HG03196 (cell line): ENCODE measurements at regions not wholly inside any gene's neighbourhood (a gene's known extent, or its start where the extent isn't known, plus 50 kb on each side); places are given as distances from the start of the nearest gene placed in this dataset.
"Not testable (repeated sequence)": the region's sequence is repeated elsewhere in the genome, so short reads cannot be mapped to it uniquely, and the experiment has no call there.

Source experiments
- ATAC-seq: cut with Tn5 transposase; IDR thresholded peaks from one replicate; pipeline ENCODE4 v1.9.1; 2021; ENCODE audit not compliant: unreplicated experiment

GRCh38 chr20:41733151-41733550 lies 115.0 kb upstream of the CHD6 start:
- ATAC-seq, result no peak

DNA sequence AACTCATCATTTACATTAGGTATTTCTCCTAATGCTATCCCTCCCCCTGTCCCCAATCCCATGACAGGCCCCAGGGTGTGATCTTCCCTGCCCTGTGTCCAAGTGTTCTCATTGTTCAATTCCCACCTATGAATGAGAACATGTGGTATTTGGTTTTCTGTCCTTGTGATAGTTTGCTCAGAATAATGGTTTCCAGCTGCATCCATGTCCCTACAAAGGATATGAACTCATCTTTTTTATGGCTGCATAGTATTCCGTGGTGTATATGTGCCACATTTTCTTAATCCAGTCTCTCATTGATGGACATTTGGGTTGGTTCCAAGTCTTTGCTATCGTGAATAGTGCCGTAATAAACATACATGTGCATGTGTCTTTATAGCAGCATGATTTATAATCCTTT lies 113.0 kb upstream of the CHD6 start:
- not testable (repeated sequence) for ATAC-seq

- not testable (repeated sequence) for ATAC-seq
These were observed 109.5 kb upstream of the CHD6 start for GRCh38 chr20:41727681-41728080.

DNA sequence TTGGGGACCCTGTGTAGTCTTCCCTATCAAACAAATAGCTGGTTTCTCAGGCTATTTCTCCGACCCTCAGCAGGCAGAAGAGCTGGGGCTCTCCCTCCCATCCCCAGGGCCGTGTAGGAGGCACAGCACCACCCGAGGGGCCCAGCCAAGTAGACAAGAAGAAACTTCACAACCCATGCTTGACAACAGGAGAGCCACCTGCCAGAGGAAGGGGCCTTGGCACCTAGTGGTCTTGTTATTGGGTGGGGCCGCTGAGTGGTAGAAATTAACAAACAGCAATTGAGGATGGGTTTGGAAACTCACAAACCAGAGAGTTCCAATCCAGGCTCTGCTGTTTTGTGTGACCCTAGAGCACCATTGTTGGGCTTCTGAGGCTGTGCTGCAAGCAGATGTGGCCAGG lies 108.5 kb upstream of the CHD6 start:
- no peak for ATAC-seq

DNA sequence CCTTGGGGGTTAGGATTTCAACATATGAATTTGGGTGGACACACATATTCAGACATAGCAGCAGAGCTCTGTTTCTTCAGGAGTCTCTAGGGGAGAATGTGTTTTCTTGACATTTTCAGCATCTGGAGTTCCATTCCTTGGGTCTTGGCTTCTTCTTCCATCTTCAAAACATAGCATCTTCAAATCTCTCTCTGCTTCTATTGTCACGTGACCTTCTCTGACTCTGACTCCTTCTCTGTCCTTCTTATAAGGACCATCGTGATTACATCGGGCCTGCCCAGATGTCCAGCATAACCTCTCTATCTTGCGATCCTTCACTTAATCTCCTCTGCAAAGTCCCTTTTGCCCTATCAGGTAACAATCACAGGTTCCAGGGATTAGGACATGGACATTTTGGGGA lies 101.0 kb upstream of the CHD6 start:
- no peak for ATAC-seq

DNA sequence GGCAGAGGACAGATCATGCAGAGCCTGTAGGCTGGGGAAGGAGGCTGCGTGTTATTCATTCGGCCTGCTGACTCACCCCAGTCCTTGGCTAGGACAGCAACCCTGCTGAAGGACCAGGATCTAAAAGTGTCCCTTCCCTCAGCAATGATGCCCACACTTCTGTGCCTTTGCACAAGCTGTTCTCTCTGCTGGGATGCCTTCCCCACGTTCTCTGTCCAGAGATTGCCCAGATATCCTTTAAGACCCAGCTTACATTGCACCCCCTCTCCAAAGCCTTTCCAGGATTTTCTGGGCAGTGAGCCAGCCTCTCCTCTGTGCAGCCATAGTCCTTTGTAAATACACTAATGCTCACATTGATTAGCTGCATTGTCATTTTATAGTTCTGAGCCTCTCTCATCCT lies 99.3 kb upstream of the CHD6 start:
- ATAC-seq, result no peak

DNA sequence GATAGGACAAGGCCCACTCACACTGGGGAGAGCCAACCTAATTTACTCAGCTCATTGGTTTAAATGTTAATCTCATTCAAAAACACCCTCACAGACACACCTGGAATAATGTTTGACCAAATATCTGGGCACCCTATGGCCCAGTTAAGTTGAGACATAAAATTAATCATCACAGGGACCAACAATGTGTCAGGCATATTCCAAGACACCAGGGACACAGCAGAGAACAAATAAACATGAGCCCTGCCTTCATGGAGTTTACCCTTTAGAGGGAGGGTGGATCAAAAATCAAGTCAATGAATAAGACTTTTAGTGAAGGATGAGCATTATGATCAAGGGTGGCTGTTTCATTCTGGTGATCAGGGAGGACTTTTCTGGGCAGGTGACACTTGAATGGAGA lies 98.7 kb upstream of the CHD6 start:
- no peak for ATAC-seq

- no peak for ATAC-seq
These were observed 98.3 kb upstream of the CHD6 start for GRCh38 chr20:41716436-41716835.

DNA sequence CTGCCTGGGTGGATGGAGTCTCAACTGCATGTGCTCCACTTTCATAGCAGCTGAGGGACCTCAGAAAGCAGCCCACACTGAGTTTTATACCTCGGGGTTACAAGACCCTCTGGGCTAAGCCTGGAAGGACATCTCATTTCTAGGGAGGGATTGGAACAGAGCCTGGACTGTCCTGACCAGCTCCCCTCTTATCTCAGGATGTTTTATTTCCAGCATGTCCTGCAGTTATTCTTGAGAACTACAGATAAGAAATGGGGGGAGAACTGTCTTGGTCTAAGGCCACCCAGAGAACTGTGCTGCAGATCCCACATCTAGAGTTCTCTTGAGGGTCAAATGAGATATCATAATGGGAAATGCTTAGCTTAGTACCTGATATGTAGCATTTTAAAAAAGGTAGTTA lies 97.3 kb upstream of the CHD6 start:
- no peak for ATAC-seq

GRCh38 chr20:41714030-41714429 lies 95.9 kb upstream of the CHD6 start:
- no peak for ATAC-seq

- no peak for ATAC-seq
These were observed 86.7 kb upstream of the CHD6 start for GRCh38 chr20:41704896-41705295.

- ATAC-seq, result no peak
These were observed 84.5 kb upstream of the CHD6 start for GRCh38 chr20:41702647-41703046.

DNA sequence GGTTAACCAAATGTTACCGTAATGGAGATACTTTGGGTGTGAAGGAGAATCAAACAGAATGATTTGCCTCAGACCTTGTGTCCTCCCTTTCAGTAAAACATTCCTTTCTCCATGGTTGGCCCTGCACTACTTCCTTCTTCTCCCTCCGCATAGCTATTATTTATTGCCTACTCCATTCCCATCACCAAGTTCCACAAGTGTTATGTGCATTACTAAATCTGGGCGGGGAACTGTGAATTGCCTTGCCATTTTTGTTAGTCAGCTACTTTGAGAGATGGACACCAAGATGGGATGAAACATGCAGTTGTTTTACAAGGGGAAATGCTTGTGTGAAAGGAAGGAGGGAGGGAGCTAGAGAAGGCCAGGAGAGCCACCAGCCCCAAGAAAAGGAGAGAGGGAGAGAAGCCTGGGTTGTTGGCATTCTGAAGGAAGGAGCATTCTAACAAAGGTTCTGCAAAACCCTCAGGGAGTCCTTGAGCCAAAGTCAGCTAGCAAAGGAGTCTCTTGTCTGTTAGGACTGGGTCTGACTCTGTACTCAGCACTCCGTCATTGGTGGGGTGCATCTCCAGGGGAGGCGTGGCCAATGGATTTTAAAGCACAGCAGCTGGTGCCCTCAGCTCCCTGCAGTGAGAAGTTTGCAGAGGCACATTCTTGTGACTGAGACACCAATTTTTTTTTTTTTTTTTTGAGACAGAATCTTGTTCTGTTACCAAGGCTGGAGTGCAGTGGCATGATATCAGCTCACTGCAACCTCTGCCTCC lies 83.6 kb upstream of the CHD6 start:
- no peak for ATAC-seq

GRCh38 chr20:41699673-41700072 lies 81.5 kb upstream of the CHD6 start:
- ATAC-seq, result not testable (repeated sequence)

GRCh38 chr20:41697861-41698559 lies 79.8 kb upstream of the CHD6 start:
- ATAC-seq, result no peak

GRCh38 chr20:41696428-41696827 lies 78.3 kb upstream of the CHD6 start:
- ATAC-seq, result no peak

GRCh38 chr20:41694796-41695195 lies 76.6 kb upstream of the CHD6 start:
- ATAC-seq, result no peak

GRCh38 chr20:41693136-41693979 lies 75.2 kb upstream of the CHD6 start:
- peak; percentile 90 for ATAC-seq

DNA sequence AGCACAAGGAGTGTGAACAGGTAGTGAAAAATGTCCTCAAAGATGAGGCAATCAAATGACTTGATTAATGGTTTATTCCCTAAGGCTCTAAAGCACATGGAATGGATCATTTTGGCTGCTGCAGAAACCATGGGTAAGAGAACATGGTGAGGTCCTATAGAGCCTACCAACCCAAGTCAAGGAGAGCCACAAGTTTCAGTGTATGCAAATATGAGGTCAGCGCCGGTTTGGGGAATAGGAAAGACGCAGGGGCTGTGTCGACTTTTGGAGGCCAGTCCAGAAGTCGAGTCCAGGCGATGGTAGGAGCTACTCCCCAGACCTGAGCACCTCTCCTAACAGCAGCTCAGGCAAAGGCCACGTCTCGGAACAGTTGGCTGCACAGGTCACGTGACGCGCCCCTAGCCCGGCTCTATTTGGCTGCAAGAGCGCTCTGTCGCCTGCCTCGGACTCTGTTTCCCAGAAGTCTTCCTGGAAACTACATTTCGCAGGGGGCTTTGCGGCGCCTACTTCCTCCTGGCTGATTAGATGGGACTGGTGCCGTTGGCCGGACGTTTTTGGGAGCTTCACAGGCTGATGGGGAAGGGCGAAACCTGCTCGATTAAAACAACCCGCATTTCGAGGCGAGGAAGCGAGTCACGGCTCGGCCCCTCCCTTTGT lies 74.4 kb upstream of the CHD6 start:
- peak; percentile 54 for ATAC-seq

DNA sequence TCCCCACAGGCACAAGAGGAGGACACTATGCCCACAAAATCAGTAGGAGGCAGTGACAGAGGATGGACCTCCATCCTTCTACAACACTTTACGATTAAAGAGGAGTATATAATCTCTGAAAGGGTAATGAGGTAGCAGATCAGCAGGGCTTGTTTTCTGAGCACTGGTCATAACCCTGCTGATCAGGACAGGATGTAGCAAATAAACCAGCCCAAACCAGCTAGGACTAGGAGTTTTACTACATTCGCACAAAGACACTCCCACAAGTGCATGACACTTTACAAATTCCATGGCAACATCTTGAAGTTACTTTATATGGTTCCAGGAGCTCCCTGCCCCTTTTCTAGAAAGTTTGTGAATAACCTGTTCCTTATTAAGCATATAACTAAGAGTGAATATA lies 73.3 kb upstream of the CHD6 start:
- ATAC-seq, result no peak

DNA sequence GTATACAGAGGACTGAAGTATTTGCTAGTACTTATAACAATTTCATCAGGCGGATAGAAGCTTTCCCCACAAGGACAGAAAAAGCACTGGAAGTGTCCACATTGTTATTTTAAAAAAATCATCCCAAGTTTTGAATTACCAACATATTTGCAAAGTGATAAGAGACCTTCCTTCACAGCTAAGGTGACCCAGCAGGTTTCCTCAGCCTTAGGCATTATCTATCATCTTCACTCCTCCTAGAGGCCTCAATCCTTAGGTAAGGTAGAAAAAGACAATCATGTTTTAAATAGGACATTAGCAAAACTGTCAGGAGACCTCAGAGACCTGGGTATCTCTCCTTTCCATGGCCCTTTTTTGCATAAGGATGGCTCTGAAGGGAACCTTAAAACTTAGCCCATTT lies 72.5 kb upstream of the CHD6 start:
- ATAC-seq, result no peak
